ENCODE measurements at regions not wholly inside any gene's neighbourhood (a gene's known extent, or its start where the extent isn't known, plus 50 kb on each side); places are given as distances from the start of the nearest gene placed in this dataset.

DNA sequence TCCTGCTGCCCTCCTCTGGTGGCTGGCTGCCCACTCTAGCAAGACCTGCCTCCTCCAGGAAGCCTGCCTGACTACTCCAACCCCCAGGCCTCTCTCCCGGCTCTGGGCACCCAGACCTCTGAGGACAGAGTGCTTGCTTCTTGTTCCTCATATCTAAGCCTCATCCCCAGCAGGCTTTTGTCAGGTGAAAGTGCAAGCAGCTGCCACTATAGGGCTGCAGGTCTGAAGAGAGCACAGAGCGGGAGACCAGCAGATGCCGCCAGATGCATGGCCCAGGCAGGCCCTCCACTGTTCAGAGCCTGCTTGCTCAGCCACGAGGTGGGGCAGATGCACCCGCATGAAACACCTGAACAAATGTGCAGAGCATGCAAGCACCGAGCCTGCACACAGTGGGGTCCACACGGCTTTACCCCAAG lies 73.0 kb downstream of the SERPINA3 start:
- no peak for DNase-seq (ENCODE audit: low read depth in 4 of 4, low spot score in 3 of 4)

DNA sequence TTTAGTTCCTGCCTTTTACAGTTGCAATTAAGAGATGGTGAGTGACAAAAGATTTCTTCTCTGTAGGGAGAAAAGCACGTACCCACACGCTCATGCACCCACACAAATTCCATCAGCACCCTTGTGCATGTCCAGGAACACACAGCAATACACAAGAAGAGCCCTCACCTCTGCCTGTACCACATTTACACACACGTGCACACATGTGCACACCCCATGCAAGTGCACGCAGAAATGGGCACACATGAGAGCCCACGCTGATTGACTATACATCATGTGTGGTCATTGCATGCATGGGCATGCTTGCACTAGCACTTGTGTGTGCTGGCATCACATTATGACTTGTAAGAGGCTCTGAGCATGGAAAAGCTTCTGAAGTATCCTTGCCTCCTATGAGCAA lies 70.5 kb downstream of the SERPINA3 start:
- DNase-seq (ENCODE audit: low read depth in 4 of 4, low spot score in 3 of 4) = no peak

DNA sequence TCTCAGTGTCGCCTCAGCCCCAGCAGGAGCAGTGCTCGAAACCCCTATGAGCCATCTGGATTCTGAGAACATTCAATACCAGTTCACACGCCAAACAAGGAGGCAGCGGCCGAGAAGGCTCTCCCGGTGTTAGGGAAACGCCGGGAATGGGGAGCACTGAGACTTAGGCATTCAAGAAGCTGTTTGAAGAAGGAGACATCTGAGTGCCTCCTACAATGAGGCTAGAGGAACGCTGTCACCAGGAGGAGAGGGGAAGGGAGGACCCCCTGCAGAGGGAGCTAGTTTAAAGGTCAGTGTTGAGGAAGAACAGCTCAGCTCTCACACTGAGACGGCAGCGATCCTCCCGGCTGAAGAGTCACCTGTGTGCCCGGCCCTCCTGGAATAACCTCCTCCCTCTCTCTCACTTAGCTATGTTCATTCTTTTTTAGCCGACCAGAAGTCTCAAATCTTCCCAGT lies 69.9 kb downstream of the SERPINA3 start:
- DNase-seq (ENCODE audit: low read depth in 4 of 4, low spot score in 3 of 4) = no peak

DNA sequence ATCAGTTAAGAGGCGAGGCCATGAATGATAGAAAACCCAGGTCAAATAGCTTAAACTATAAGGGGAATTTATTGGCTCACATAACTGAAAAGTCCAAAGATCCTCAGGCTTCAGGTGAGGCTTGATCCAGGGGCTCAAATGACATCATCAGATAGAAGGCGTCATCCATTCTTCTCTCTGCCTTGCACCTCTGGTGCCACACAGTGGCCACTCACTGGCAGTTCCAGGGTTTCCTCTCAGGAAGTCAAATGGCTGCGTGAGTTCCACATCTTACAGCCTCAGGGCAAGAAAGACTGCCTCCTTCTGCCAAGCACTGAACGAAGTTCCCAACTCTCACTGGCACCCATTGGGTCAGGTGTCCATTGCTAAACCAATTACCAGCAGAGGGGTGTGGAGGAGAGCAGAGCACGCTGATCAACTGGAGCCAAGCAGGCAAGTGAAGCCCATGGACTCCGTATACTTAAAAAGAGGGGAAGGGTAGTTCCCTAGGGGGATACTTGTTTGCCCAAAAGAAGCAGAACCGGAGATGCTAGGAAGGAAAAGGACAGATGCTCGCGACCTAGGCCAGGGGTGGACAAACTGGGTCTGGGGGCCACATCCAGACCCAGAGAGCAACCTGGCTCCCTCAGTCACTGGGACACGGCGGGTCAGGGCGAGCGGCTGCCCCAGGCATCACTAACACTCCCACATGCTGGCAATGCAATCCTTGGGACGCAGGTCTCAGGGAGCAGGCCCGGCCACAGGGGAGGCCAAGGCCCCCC lies 69.3 kb downstream of the SERPINA3 start:
- DNase-seq (ENCODE audit: low read depth in 4 of 4, low spot score in 3 of 4) = no peak

DNA sequence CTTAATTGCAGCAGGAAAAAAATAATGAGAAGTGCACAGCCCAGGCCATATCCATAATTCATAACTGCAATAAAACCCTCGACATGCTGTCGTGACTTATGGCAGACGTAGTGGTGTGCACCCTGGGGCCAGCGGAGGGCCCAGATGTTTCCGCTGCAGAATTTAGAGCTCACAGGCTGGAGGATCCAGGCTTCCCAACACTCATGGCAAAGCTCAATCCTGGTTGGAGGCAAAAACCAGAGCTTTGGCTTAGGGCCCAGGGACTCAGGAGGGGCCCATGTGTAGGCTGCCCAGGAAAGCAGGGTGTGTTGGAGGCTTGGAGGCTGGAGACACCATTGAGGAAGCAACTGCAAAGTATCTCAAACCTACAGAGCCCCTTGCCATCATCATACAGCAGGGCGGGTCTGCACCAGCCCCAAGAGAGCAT lies 68.7 kb downstream of the SERPINA3 start:
- DNase-seq (ENCODE audit: low read depth in 4 of 4, low spot score in 3 of 4) = no peak

DNA sequence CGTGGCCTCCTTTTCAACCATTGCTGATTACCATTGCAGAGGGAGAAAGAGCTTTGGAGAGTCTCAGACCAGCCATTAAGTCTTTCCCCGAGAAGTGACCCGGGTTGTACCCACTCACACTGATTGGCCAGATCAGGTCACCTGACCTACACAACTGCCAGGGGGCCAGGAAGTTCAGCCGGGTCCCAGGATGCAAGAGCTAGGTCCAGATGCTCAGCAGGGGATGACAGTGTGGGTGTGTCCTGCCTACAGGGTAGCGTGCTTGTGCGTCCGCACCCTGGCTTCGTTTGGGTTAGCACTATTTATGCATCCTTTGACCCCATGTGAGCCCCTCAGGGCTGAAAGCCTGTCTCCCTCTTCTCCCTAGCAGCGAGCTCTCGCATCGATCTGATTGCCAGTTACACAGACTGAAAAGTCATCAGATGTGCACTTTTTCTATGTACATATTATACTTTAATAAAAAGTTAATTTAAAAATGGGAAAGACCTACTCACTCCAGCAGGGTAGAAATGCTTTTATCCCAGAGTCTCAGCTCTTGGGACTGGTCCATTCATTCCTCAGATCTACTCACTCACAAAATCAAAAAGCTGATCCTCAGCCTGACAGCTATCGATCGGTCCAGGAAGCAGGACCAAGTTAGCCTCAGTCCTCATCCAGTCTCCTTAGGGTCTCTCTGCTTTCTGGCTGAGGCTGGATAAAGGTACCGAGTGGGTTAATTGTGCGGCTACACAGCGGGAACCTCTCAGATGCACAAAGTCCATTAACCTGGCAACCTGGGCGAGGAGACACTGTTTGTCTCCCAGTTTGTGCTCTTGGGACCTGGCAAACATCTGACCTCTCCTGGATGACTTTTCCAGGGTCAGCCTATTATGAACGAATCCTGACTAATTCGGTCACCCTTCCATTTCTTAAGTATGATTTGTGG lies 68.0 kb downstream of the SERPINA3 start:
- DNase-seq (ENCODE audit: low read depth in 4 of 4, low spot score in 3 of 4) = no peak

DNA sequence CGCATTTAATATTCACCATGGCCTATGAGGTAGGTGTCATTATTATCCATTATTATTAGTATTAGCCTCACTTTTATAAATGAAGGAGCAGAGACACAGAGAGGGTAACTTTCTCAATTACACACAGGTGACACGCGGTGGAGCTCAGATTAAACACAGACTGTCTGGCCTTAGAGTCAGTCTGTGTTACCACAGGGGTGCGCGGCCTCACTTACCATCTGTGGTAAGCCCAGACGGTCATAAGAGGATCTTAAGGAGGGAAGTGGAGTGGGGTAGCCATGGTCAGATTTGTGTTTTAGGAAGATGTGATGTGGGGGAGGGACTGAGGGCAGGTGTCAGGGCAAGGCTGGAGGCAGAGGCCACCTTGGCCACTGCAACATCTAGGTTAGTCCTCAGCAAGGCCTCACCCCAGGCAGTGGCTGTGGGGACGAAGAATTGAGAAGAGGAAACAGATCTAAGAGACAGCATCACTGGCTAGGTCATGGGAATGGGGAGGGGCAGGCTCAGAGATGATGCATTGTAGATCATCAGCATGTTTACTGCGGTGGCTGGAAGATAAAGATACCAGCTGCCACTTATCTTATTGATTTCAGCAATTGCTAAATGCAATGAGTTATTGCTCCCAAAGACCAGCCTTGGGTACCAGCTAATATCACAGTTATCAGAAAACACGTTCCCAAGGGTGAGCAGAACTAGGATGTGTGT lies 67.1 kb downstream of the SERPINA3 start:
- no peak for DNase-seq (ENCODE audit: low read depth in 4 of 4, low spot score in 3 of 4)

DNA sequence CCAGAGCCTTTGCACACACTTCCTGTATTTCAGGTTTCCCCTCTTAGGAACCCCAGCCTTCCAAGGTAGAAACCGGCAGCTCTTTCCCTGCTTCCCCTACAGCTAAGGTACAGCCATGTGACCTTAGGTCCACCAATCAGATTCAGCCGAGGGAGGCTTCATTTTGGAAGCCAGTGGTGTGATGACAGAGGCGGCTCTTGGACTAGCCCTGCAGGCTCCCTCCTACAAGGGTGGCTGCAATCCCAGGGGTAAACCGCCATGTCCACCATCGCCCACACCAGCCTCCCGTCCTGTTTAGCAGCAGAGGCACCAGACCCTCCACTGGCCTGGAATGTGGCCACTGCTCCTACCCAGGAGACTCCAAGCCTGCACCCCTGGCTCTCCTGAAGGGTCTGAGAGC lies 65.6 kb downstream of the SERPINA3 start:
- DNase-seq (ENCODE audit: low read depth in 4 of 4, low spot score in 3 of 4) = no peak

DNA sequence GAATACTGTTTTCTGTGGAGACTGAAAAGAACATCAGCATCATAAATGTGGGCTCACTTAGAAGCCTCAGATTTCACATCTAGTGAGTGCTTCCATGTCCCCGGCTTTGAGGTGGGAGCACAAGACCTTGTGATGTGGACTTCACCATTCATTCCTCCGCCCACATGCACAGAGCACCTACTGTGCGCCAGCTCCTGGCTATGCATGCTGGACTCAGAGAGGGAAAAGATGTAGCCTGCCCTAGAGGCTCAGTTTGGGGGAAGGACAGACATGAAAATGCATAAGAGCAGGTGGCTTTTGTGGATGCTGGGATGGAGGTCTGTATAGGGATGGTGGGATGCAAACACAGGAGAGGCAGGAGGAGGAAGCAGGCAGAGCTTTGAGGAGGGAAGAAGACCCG lies 65.0 kb downstream of the SERPINA3 start:
- no peak for DNase-seq (ENCODE audit: low read depth in 4 of 4, low spot score in 3 of 4)

DNA sequence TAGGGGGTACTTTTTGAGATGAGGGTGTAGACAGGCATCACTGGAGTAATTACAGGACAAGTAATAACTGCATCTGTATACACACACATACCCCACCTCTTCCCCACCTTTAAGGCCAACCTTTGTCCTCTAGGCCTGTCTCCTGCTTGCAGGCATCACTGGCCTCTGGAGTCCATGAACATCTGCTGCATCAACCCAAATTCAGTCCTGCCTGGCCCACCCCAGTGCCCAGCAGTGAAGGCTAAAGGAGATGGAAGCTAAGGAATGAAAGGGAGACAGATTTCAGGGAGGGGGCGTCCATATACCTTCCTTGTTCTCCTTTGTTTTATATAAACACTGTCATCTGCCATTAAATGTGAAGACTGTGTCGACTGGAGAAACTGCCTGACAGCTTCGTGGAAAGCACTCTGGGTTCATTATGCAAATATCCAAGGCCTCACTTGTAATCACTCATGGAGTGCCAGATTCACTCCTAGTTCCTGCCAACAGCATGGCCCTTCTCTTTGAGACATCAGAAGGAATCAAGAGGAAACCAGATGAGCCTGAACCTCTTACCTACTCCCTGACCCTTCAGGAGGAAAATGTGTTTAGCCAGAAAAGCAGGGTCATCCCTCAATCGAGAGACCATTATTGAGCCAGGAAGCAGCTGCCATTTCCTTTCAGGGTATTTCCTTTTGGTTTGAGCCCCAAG lies 64.4 kb downstream of the SERPINA3 start:
- DNase-seq (ENCODE audit: low read depth in 4 of 4, low spot score in 3 of 4) = no peak

DNA sequence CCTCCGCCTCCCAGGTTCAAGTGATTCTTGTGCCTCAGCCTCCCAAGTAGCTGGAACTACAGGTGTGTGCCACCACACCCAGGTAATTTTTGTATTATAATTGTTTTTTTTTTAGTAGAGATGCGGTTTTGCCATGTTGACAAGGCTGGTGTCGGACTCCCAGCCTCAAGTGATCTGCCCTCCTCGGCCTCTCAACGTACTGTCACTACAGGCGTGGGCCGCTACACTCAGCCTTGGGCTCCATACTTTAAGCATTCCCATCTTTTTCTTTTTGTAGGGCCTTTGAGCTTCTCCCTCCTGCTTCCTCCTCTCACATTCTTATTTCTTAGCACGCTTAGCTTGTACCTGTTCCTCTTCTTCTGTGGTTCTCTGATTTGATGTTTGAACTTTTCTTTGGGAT lies 62.8 kb downstream of the SERPINA3 start:
- no peak for DNase-seq (ENCODE audit: low read depth in 4 of 4, low spot score in 3 of 4)

DNA sequence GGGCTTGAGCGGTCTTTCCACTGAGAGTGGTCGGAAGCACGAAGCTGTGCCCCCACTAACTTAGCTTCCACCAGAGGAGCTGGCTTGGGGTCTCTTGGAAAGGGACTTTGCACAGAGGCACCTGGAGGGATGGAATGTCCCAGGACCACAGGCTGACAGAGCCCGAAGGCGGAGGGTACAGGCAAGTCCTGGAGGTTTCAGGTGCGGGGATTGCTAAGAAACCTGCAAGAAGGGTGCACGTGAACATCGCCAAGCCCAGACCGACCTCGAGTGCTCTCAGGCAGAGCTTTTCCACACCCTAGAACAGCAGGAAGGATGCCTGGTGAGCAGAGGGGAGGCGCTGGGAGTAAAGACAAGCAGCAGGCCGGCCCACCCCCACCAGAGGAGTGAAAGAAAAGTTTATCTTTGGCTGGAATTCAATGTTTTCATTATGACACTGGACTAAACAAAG lies 61.6 kb downstream of the SERPINA3 start:
- no peak for DNase-seq (ENCODE audit: low read depth in 4 of 4, low spot score in 3 of 4)

Measured in left renal pelvis (tissue), 4 donors.